HCT116 (cell line): ENCODE measurements at regions not wholly inside any gene's neighbourhood (a gene's known extent, or its start where the extent isn't known, plus 50 kb on each side); places are given as distances from the start of the nearest gene placed in this dataset.

Experiments
- ATAC-seq: fragments of 200-7000 bp; cut with Tn5 transposase; 2 replicates; pipeline ENCODE4 v1.9.1; 2020; ENCODE audit warnings: mild to moderate bottlenecking, moderate library complexity
- BruUV-seq: library from RNA; stranded (reverse); fragments of 400-500 nt; replicated peaks from 2 replicates; lab custom pipeline; 2021; lab: Mats Ljungman, UMichigan
- CTCF ChIA-PET: fragments of 300-600 bp; sonication (Branson Sonifier 250); formaldehyde crosslinking; loops from one replicate; lab custom pipeline; 2021; ENCODE audit warnings: antibody characterized with exemption; lab: Charles Lee
- POLR2A ChIA-PET: fragments of 300-600, 350-600 bp; sonication (Branson Sonifier 250); formaldehyde crosslinking; loops from one replicate; lab custom pipeline; 2021; ENCODE audit warnings: antibody characterized with exemption; lab: Charles Lee
- RAD21 ChIA-PET, 2 experiments: fragments of 300-600 bp; sonication (Branson Sonifier 250); formaldehyde crosslinking; loops; one replicate each; lab custom pipeline; 2023; ENCODE audit warnings: low total read pairs in 2 of 2; ENCODE audit not compliant: uncharacterized antibody in 2 of 2, unreplicated experiment in 2 of 2, low non-redundant PET in 1 of 2; lab: Charles Lee
- DNase-seq: peaks from one replicate; pipeline ENCODE4 v3.0.0-alpha.2; 2010; ENCODE audit warnings: low read depth, low spot score
- H2AFZ ChIP-seq: fragments of 200-600 bp; shearing (Covaris generic), sonication (generic); 2 replicates; pipeline ENCODE4 v1.6.1; 2017; ENCODE audit warnings: low read depth, mixed run types, mixed read lengths, antibody characterized with exemption, low read length; ENCODE audit not compliant: poor library complexity, severe bottlenecking
- H3K27ac ChIP-seq: 2 replicates; pipeline ENCODE4 v1.5.1; 2012; ENCODE audit warnings: low read depth, low read length
- H3K27me3 ChIP-seq: fragments of 200-600 bp; sonication (generic); 2 replicates; pipeline ENCODE4 v1.6.1; 2016; ENCODE audit warnings: mixed run types, low read length, mixed read lengths; ENCODE audit not compliant: insufficient read depth
- H3K36me3 ChIP-seq, 2 experiments: fragments of 200-500 bp in 1 of 2; fragments of 200-600 bp in 1 of 2; sonication (Bioruptor generic) in 1 of 2; sonication (generic) in 1 of 2; 2 replicates each; pipeline versions ENCODE4 v1.5.1 to v1.6.1; 2014 to 2016; ENCODE audit warnings: low read length in 2 of 2, inconsistent platforms in 1 of 2, mixed read lengths in 1 of 2, mixed run types in 1 of 2; ENCODE audit not compliant: insufficient read depth in 2 of 2, control insufficient read depth in 1 of 2
- H3K4me1 ChIP-seq, 2 experiments: fragments of 200-600 bp in 1 of 2; sonication (generic) in 1 of 2; 2 replicates each; pipeline versions ENCODE4 v1.5.1 to v1.6.1; 2012 to 2017; ENCODE audit warnings: low read length in 2 of 2, inconsistent platforms in 1 of 2, mild to moderate bottlenecking in 1 of 2, mixed read lengths in 1 of 2, mixed run types in 1 of 2, moderate library complexity in 1 of 2; ENCODE audit not compliant: insufficient read depth in 2 of 2, control insufficient read depth in 1 of 2
- H3K4me2 ChIP-seq: fragments of 200-600 bp; sonication (generic); 2 replicates; pipeline ENCODE4 v1.6.1; 2017; ENCODE audit warnings: mixed run types, low read length, mixed read lengths
- H3K4me3 ChIP-seq, 2 experiments: fragments of 200-600 bp in 1 of 2; sonication (generic) in 1 of 2; replicated peaks in 1 of 2; 2 replicates each; pipeline ENCODE4 v1.5.1; 2011 to 2016; ENCODE audit warnings: low read length in 2 of 2, control low read depth in 1 of 2, low read depth in 1 of 2, mild to moderate bottlenecking in 1 of 2, mixed read lengths in 1 of 2, mixed run types in 1 of 2
- H3K79me2 ChIP-seq: fragments of 200-600 bp; sonication (generic); 2 replicates; pipeline ENCODE4 v1.6.1; 2017; ENCODE audit warnings: mild to moderate bottlenecking, mixed run types, low read length, moderate library complexity, mixed read lengths; ENCODE audit not compliant: insufficient read depth
- H3K9ac ChIP-seq: fragments of 200-600 bp; sonication (generic); 2 replicates; pipeline ENCODE4 v1.6.1; 2016; ENCODE audit warnings: low read length, mixed read lengths
- H3K9me2 ChIP-seq: fragments of 200-600 bp; sonication (generic), shearing (Covaris generic); 2 replicates; pipeline ENCODE4 v1.6.1; 2017; ENCODE audit warnings: mixed run types, mild to moderate bottlenecking, moderate library complexity; ENCODE audit not compliant: insufficient read depth
- H3K9me3 ChIP-seq, 2 experiments: fragments of 200-500 bp in 1 of 2; fragments of 200-600 bp in 1 of 2; sonication (Bioruptor generic) in 1 of 2; sonication (generic) in 1 of 2; 2 replicates each; pipeline ENCODE4 v1.6.1; 2014 to 2017; ENCODE audit warnings: low read length in 2 of 2, mixed read lengths in 2 of 2, inconsistent platforms in 1 of 2, low read depth in 1 of 2, mild to moderate bottlenecking in 1 of 2, mixed run types in 1 of 2, moderate library complexity in 1 of 2; ENCODE audit not compliant: control insufficient read depth in 1 of 2, insufficient read depth in 1 of 2
- H4K20me1 ChIP-seq: fragments of 200-600 bp; sonication (generic), shearing (Covaris generic); 2 replicates; pipeline ENCODE4 v1.6.1; 2017; ENCODE audit warnings: mixed run types, mild to moderate bottlenecking, moderate library complexity; ENCODE audit not compliant: insufficient read depth
- ATF3 ChIP-seq: IDR thresholded peaks from 2 replicates; pipeline ENCODE4 v1.6.1; 2012
- EGR1 ChIP-seq: IDR thresholded peaks from 2 replicates; pipeline ENCODE4 v1.6.1; 2012; ENCODE audit warnings: low read depth
- EZH2 ChIP-seq: fragments of 200-600 bp; sonication (generic); IDR thresholded peaks from 2 replicates; pipeline ENCODE4 v1.6.1; 2017; ENCODE audit warnings: antibody characterized with exemption, mixed run types
- MAX ChIP-seq: IDR thresholded peaks from 2 replicates; pipeline ENCODE4 v1.6.1; 2012
- SIN3A ChIP-seq: IDR thresholded peaks from 2 replicates; pipeline ENCODE4 v1.6.1; 2012; ENCODE audit warnings: low read depth
- SP1 ChIP-seq: IDR thresholded peaks from 2 replicates; pipeline ENCODE4 v1.6.1; 2012; ENCODE audit warnings: low read depth
- SRF ChIP-seq: IDR thresholded peaks from 2 replicates; pipeline ENCODE4 v1.6.1; 2012; ENCODE audit warnings: low read depth
- ZBTB33 ChIP-seq: IDR thresholded peaks from 2 replicates; pipeline ENCODE4 v1.6.1; 2011; ENCODE audit warnings: mild to moderate bottlenecking, low read length, moderate library complexity; ENCODE audit not compliant: insufficient replicate concordance; ENCODE audit errors: extremely low read depth
- ZFX ChIP-seq: fragments of 450-650 bp; IDR thresholded peaks from 2 replicates; pipeline ENCODE4 v1.6.1; 2017
- intact Hi-C: fragments of 100-400 bp; cut with micrococcal nuclease; formaldehyde crosslinking; loops from 2 replicates; pipeline ENCODE4 v1.10.0; 2022

GRCh38 chr21:35404247-35404646 is 355.1 kb upstream of the RUNX1 start:
- H3K4me3 ChIP-seq: no peak overlapping the region
- H3K9ac ChIP-seq: no peak overlapping the region
- no peaks in the 10 kb centered on the region for H3K79me2 ChIP-seq
- H3K27ac ChIP-seq: no peak overlapping the region
- ChIA-PET CTCF (no interaction called here), POLR2A (no interaction called here), RAD21 (no interaction called here)
- no peak overlapping the region for H3K4me2 ChIP-seq
- no peaks in the 10 kb centered on the region for H3K9me3 ChIP-seq
- no peak for TF ChIP-seq ATF3
- no peak for TF ChIP-seq SP1
- no peak for TF ChIP-seq ZFX
- TF ChIP-seq EZH2: no peak
- no peak for TF ChIP-seq EGR1
- H3K27me3 ChIP-seq: no peaks in the 10 kb centered on the region
- peaks cover 6 to 16% of the 10 kb centered on the region in 2 experiments; a peak in 3 of 4 replicates for H3K4me1 ChIP-seq
- no peaks in the 10 kb centered on the region for H3K9me2 ChIP-seq
- H4K20me1 ChIP-seq: no peaks in the 10 kb centered on the region
- no peak for ATAC-seq
- DNase-seq: no peak
- H3K36me3 ChIP-seq: no peaks in the 10 kb centered on the region
- no peak overlapping the region for H2AFZ ChIP-seq
- intact Hi-C loops: no loop called here
- no TSS peak for BruUV-seq

- Histone ChIP-seq H3K36me3 (no peaks in the 10 kb centered on the region), H3K9ac (no peak overlapping the region), H2AFZ (no peak overlapping the region), H3K4me3 (no peak overlapping the region), H3K9me2 (no peaks in the 10 kb centered on the region), H3K4me1 (peaks cover 6 to 25% of the 10 kb centered on the region in 2 experiments; a peak in 3 of 4 replicates), H3K27ac (no peak overlapping the region), H3K9me3 (no peaks in the 10 kb centered on the region), H3K4me2 (no peak overlapping the region)
- ChIA-PET CTCF (interaction anchor here (2.0 to 2.7 kb wide), 2 partner anchors 35 to 438 kb away, joined by 9 read pairs; no protein-coding TSS in a partner anchor), POLR2A (interaction anchor here (2.7 kb wide), 1 partner anchor 513 kb away, joined by 17 read pairs; no protein-coding TSS in a partner anchor), RAD21 (interaction anchor here in 1 of 2 experiments (0.5 kb wide), 1 partner anchor 103 kb away, joined by 3 read pairs; no protein-coding TSS in a partner anchor)
- no TSS peak for BruUV-seq
- DNase-seq (no peak), ATAC-seq (no peak)
- TF ChIP-seq MAX (no peak), SRF (no peak), SP1 (no peak), SIN3A (no peak), ZBTB33 (no peak), EGR1 (no peak)
- TF ChIP-seq, all 23 proteins: peak for 0
- Histone ChIP-seq H4K20me1 (no peaks in the 10 kb centered on the region), H3K27me3 (no peaks in the 10 kb centered on the region), H3K79me2 (no peaks in the 10 kb centered on the region)
- intact Hi-C loops: no loop called here
Observed at GRCh38 chr21:35402061-35402460, 353.0 kb upstream of the RUNX1 start.
